ENCODE measurements at regions not wholly inside any gene's neighbourhood (a gene's known extent, or its start where the extent isn't known, plus 50 kb on each side); places are given as distances from the start of the nearest gene placed in this dataset.

GRCh38 chr9:86488345-86488744, 134.1 kb upstream of the TUT7 start:
- DNase-seq (no peak), ATAC-seq (no peak)
- TF ChIP-seq CTCF (IDR thresholded peaks at IDR 0.05) = no peak
- Histone ChIP-seq H3K27ac (no peak overlapping the region), H3K9me3 (no peaks in the 10 kb centered on the region), H3K27me3 (peaks cover 0 to 4% (median 0%) of the 10 kb centered on the region in 7 donors), H3K36me3 (no peaks in the 10 kb centered on the region), H3K4me1 (peaks cover 0 to 6% (median 0%) of the 10 kb centered on the region in 9 donors), H3K4me3 (no peak overlapping the region)
- intact Hi-C loops (cut with DNase I) = loop anchor here in 6 of 10 donors (2.0 to 10.0 kb wide), 5 partner anchors 146 to 836 kb away; partner anchors contain the start of gene GAS1 (in 5 of the 6)
- 80 to 81% methylated on average over 6 of the region's 6 CpGs for WGBS, 2 donors

- TF ChIP-seq CTCF (IDR thresholded peaks at IDR 0.05) = no peak
- Histone ChIP-seq H3K27me3 (peaks cover 0 to 4% (median 0%) of the 10 kb centered on the region in 7 donors), H3K4me1 (peaks cover 0 to 6% (median 0%) of the 10 kb centered on the region in 9 donors), H3K4me3 (no peak overlapping the region), H3K36me3 (no peaks in the 10 kb centered on the region), H3K9me3 (no peaks in the 10 kb centered on the region), H3K27ac (no peak overlapping the region)
- intact Hi-C loops (cut with DNase I) = loop anchor here (1.0 to 10.0 kb wide), 6 partner anchors 147 to 837 kb away; partner anchors contain the start of gene GAS1 (in 5 of the 10)
- 80 to 89% methylated on average over 2 of the region's 2 CpGs for whole genome bisulfite sequencing, 2 donors
- no peak for DNase-seq
- no peak for ATAC-seq
Measured at GRCh38 chr9:86487838-86488233, 133.6 kb upstream of the TUT7 start.

GRCh38 chr9:86486891-86487837, 133.0 kb upstream of the TUT7 start:
- H3K36me3 ChIP-seq = no peaks in the 10 kb centered on the region
- intact Hi-C loops (cut with DNase I) = loop anchor here (1.0 to 10.0 kb wide), 6 partner anchors 148 to 838 kb away; partner anchors contain the start of gene GAS1 (in 5 of the 10)
- H3K9me3 ChIP-seq = no peaks in the 10 kb centered on the region
- no peak for DNase-seq
- peak; percentile 44 to 79 (median 69) for TF ChIP-seq CTCF (IDR thresholded peaks at IDR 0.05)
- peak in 7 of 8 donors; percentile 55 to 80 (median 73) for ATAC-seq
- H3K27me3 ChIP-seq = peaks cover 0 to 4% (median 0%) of the 10 kb centered on the region in 7 donors
- 0 to 3% methylated on average over 1 of the region's 1 CpG for WGBS, 2 donors
- H3K27ac ChIP-seq = no peak overlapping the region
- H3K4me1 ChIP-seq = peaks cover 0 to 6% (median 0%) of the 10 kb centered on the region in 9 donors
- H3K4me3 ChIP-seq = no peak overlapping the region

- intact Hi-C loops (cut with DNase I) = loop anchor here in 6 of 10 donors (5.0 to 10.0 kb wide), 4 partner anchors 149 to 837 kb away; partner anchors contain the start of gene GAS1 (in 5 of the 6)
- H3K4me1 ChIP-seq = peaks cover 0 to 6% (median 0%) of the 10 kb centered on the region in 9 donors
- H3K9me3 ChIP-seq = peaks cover 0 to 2% (median 0%) of the 10 kb centered on the region in 11 donors
- DNase-seq = no peak
- peaks cover 0 to 11% (median 0%) of the 10 kb centered on the region in 7 donors for H3K27me3 ChIP-seq
- no peak overlapping the region for H3K27ac ChIP-seq
- ATAC-seq = no peak
- no peak overlapping the region for H3K4me3 ChIP-seq
- 64 to 71% methylated on average over 5 of the region's 5 CpGs for WGBS, 2 donors
- no peaks in the 10 kb centered on the region for H3K36me3 ChIP-seq
- no peak for TF ChIP-seq CTCF (IDR thresholded peaks at IDR 0.05)
Measured at GRCh38 chr9:86485359-86485758, 131.1 kb upstream of the TUT7 start.

Data from heart right ventricle (tissue), 16 donors.